ENCODE measurements at regions not wholly inside any gene's neighbourhood (a gene's known extent, or its start where the extent isn't known, plus 50 kb on each side); places are given as distances from the start of the nearest gene placed in this dataset.
A peak's percentile ranks its signal among the peaks of the same experiment; 100 is the strongest.

GRCh38 chr16:86085161-86085611, 186.2 kb downstream of the IRF8 start:
- Histone ChIP-seq H3K36me3 (ENCODE audit: low read depth, missing control alignments) (no peaks in the 10 kb centered on the region), H3K27ac (no peak overlapping the region), H3K9me3 (no peaks in the 10 kb centered on the region), H3K4me1 (no peaks in the 10 kb centered on the region), H3K27me3 (no peaks in the 10 kb centered on the region), H3K4me3 (no peak overlapping the region)
- TF ChIP-seq CTCF (IDR thresholded peaks at IDR 0.05) (no peak), POLR2A (IDR thresholded peaks at IDR 0.05) (no peak)
- DNase-seq, result no peak
- WGBS, 2 donors, result 86 to 93% methylated on average over 10 of the region's 12 CpGs
- intact Hi-C loops (cut with DNase I; ENCODE audit: low total_unique reads), result no loop called here

- Histone ChIP-seq H3K27ac (no peak overlapping the region), H3K36me3 (ENCODE audit: low read depth, missing control alignments) (no peaks in the 10 kb centered on the region), H3K4me1 (no peaks in the 10 kb centered on the region), H3K9me3 (no peaks in the 10 kb centered on the region), H3K4me3 (no peak overlapping the region), H3K27me3 (no peaks in the 10 kb centered on the region)
- no peak for DNase-seq
- no peak for TF ChIP-seq CTCF (IDR thresholded peaks at IDR 0.05)
- no peak for TF ChIP-seq POLR2A (IDR thresholded peaks at IDR 0.05)
- intact Hi-C loops (cut with DNase I; ENCODE audit: low total_unique reads), result no loop called here
- WGBS, 2 donors, result 87 to 89% methylated on average over 8 of the region's 8 CpGs
Observed at GRCh38 chr16:86085795-86086194, 186.8 kb downstream of the IRF8 start.

- H3K4me3 ChIP-seq, result peak overlapping the region in 1 of 2 donors; percentile 5
- no peaks in the 10 kb centered on the region for H3K9me3 ChIP-seq
- WGBS, 2 donors, result 56 to 71% methylated on average over 4 to 7 of the region's 7 CpGs
- no peaks in the 10 kb centered on the region for H3K27me3 ChIP-seq
- no peak for DNase-seq
- H3K36me3 ChIP-seq (ENCODE audit: low read depth, missing control alignments), result no peaks in the 10 kb centered on the region
- intact Hi-C loops (cut with DNase I; ENCODE audit: low total_unique reads), result no loop called here
- no peaks in the 10 kb centered on the region for H3K4me1 ChIP-seq
- no peak overlapping the region for H3K27ac ChIP-seq
- TF ChIP-seq CTCF (IDR thresholded peaks at IDR 0.05), result no peak
- no peak for TF ChIP-seq POLR2A (IDR thresholded peaks at IDR 0.05)
Observed at GRCh38 chr16:86086471-86086870, 187.5 kb downstream of the IRF8 start.

DNA sequence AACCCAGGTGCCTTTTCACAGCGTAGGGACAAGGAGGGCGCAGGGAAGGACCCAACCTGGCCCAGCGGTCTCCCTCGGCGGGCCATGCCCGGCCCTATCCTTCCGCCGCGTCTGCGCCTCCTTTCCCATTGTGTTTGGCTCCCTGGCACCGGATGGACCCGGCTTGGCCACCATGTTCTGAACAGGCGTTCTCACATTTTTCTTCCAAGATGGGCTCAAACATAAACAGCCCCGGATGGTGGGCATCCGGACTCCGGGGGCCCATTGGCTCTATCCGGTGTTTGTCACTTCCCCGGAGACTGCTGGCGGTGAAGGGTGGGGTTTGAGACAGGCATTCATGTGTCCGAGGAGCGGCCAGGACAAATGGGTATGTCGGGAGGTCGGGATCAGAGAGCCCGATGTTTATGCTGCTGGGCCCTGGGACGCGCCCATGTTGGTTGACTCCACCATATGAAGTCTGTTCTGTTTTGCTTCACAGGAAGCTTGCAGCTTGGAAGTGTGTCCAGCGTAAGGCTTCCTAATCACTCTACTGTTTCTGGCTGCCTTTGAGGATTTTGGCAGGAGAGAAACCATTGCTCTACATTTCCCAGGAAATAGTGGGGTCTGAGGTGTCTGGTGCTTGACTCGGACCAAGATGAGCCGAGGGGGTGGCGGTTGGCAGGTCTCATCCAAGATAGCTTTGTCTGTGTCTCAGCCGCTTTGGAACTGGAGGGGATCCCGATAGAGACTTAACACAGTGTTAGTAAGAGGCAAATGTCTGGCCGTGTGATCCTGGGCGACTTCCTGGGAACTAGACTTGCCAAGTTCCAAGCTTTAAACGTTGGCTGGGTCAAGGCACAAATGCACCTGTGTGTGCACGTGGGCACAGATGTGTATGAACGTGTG, 188.3 kb downstream of the IRF8 start:
- 70 to 76% methylated on average over 32 to 37 of the region's 37 CpGs for WGBS, 2 donors
- Histone ChIP-seq H3K36me3 (ENCODE audit: low read depth, missing control alignments) (no peaks in the 10 kb centered on the region), H3K27ac (no peak overlapping the region), H3K27me3 (no peaks in the 10 kb centered on the region), H3K4me1 (no peaks in the 10 kb centered on the region), H3K4me3 (peak overlapping the region in 1 of 2 donors; percentile 5), H3K9me3 (no peaks in the 10 kb centered on the region)
- intact Hi-C loops (cut with DNase I; ENCODE audit: low total_unique reads), result no loop called here
- TF ChIP-seq POLR2A (IDR thresholded peaks at IDR 0.05) (no peak), CTCF (IDR thresholded peaks at IDR 0.05) (no peak)
- no peak for DNase-seq

DNA sequence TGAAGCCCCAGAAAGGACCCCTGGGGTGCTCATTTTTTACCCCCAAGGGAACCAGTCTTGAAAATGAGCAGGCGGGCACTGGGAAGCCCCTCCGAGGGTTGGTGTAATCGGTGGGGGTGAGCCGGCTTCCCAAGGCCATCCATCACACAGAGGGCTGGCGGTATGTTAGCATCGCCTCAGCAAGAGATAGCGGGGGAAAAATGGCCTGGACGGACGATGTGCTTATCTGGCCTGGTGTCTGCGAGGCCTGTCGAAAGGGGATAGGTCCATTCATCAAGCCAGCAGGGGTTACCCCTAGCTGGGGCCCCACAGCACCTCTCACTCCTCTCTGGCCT, 188.9 kb downstream of the IRF8 start:
- intact Hi-C loops (cut with DNase I; ENCODE audit: low total_unique reads), result no loop called here
- H3K4me1 ChIP-seq, result no peaks in the 10 kb centered on the region
- no peaks in the 10 kb centered on the region for H3K9me3 ChIP-seq
- 62 to 70% methylated on average over 11 of the region's 11 CpGs for WGBS, 2 donors
- H3K36me3 ChIP-seq (ENCODE audit: low read depth, missing control alignments), result no peaks in the 10 kb centered on the region
- TF ChIP-seq CTCF (IDR thresholded peaks at IDR 0.05), result no peak
- no peak for TF ChIP-seq POLR2A (IDR thresholded peaks at IDR 0.05)
- no peak overlapping the region for H3K4me3 ChIP-seq
- H3K27ac ChIP-seq, result no peak overlapping the region
- no peak for DNase-seq
- H3K27me3 ChIP-seq, result no peaks in the 10 kb centered on the region

Data from testis (tissue), 2 donors.